Keratinocyte (primary cell): ENCODE measurements at regions not wholly inside any gene's neighbourhood (a gene's known extent, or its start where the extent isn't known, plus 50 kb on each side); places are given as distances from the start of the nearest gene placed in this dataset.
A peak's percentile ranks its signal among the peaks of the same experiment; 100 is the strongest.

Experiments used
- DNase-seq: peaks from one replicate; pipeline ENCODE4 v3.0.0-alpha.2; 2011; ENCODE audit warnings: low read depth, missing footprints, low spot score
- FAIRE-seq: peaks from 2 replicates; lab custom pipeline; 2011; peaks lifted over from hg19 to GRCh38; lab: Jason Lieb, UNC
- H2AFZ ChIP-seq: 2 replicates; pipeline ENCODE4 v1.6.0; 2012; ENCODE audit warnings: low read length, control low read depth, inconsistent platforms; ENCODE audit not compliant: control insufficient read depth
- H3K27ac ChIP-seq: 2 replicates; pipeline ENCODE4 v1.5.1; 2011; ENCODE audit warnings: low read length; ENCODE audit not compliant: control insufficient read depth, insufficient read depth
- H3K27me3 ChIP-seq: 3 replicates; pipeline ENCODE4 v1.6.0; 2011; ENCODE audit warnings: low read length; ENCODE audit not compliant: control insufficient read depth, insufficient read depth; ENCODE audit errors: extremely low read depth
- H3K36me3 ChIP-seq, 2 experiments: 2 replicates in 1 of 2; 3 replicates in 1 of 2; pipeline ENCODE4 v1.5.1; 2011; ENCODE audit warnings: low read length in 2 of 2, mild to moderate bottlenecking in 1 of 2; ENCODE audit not compliant: control insufficient read depth in 2 of 2, insufficient read depth in 2 of 2; ENCODE audit errors: extremely low read depth in 1 of 2
- H3K4me1 ChIP-seq: 3 replicates; pipeline ENCODE4 v1.5.1; 2011; ENCODE audit warnings: low read length; ENCODE audit not compliant: control insufficient read depth, insufficient read depth; ENCODE audit errors: extremely low read depth
- H3K4me2 ChIP-seq: 3 replicates; pipeline ENCODE4 v1.6.0; 2011; ENCODE audit warnings: low read depth, low read length; ENCODE audit not compliant: control insufficient read depth, insufficient read depth; ENCODE audit errors: extremely low read depth
- H3K4me3 ChIP-seq, 3 experiments: fragments of 200-600 bp in 1 of 3; sonication (generic) in 1 of 3; 2 replicates in 2 of 3; 3 replicates in 1 of 3; pipeline ENCODE4 v1.5.1; 2011 to 2016; ENCODE audit warnings: low read length in 3 of 3, mild to moderate bottlenecking in 3 of 3, control low read depth in 2 of 3, inconsistent platforms in 1 of 3, low read depth in 1 of 3, mixed read lengths in 1 of 3, mixed run types in 1 of 3, moderate library complexity in 1 of 3; ENCODE audit not compliant: control insufficient read depth in 2 of 3, insufficient read depth in 2 of 3; ENCODE audit errors: extremely low read depth in 1 of 3
- H3K79me2 ChIP-seq: 2 replicates; pipeline ENCODE4 v1.6.0; 2012; ENCODE audit warnings: low read length; ENCODE audit not compliant: control insufficient read depth, insufficient read depth
- H3K9ac ChIP-seq: 3 replicates; pipeline ENCODE4 v1.6.0; 2011; ENCODE audit warnings: low read length; ENCODE audit not compliant: control insufficient read depth, insufficient read depth; ENCODE audit errors: extremely low read depth
- H3K9me1 ChIP-seq: 3 replicates; pipeline ENCODE4 v1.6.0; 2011; ENCODE audit warnings: low read length; ENCODE audit not compliant: control insufficient read depth, insufficient read depth; ENCODE audit errors: extremely low read depth
- H3K9me3 ChIP-seq: 2 replicates; pipeline ENCODE4 v1.5.1; 2012; ENCODE audit warnings: low read depth, low read length; ENCODE audit not compliant: control insufficient read depth
- H4K20me1 ChIP-seq: 3 replicates; pipeline ENCODE4 v1.6.0; 2011; ENCODE audit warnings: low read length; ENCODE audit not compliant: control insufficient read depth, insufficient read depth; ENCODE audit errors: extremely low read depth
- CTCF ChIP-seq, 3 experiments: IDR thresholded peaks in 1 of 3; conservative IDR thresholded peaks in 1 of 3; optimal IDR thresholded peaks in 1 of 3; 2 replicates in 2 of 3; 3 replicates in 1 of 3; pipeline versions ENCODE3 to v1.5.1; 2011; ENCODE audit warnings: low read length in 3 of 3, mild to moderate bottlenecking in 3 of 3, moderate library complexity in 2 of 3, control low read depth in 1 of 3, inconsistent platforms in 1 of 3; ENCODE audit not compliant: insufficient read depth in 2 of 3; ENCODE audit errors: extremely low read depth in 1 of 3
- EZH2 ChIP-seq: IDR thresholded peaks from one replicate; pipeline ENCODE4 v1.6.1; 2012; ENCODE audit warnings: inconsistent platforms, mild to moderate bottlenecking, low read length, moderate library complexity
- dilution Hi-C: fragments of 300-500 bp; cut with MboI; formaldehyde crosslinking; loops from one replicate; pipeline ENCODE4 v1.7.0; 2020; ENCODE audit warnings: low sequenced_read_pairs; ENCODE audit not compliant: extremely low pct_ligation_motif_present

- no peak for DNase-seq
- Histone ChIP-seq H3K27ac (no peak overlapping the region), H3K9me1 (no peaks in the 10 kb centered on the region), H3K36me3 (no peaks in the 10 kb centered on the region), H3K4me2 (no peak overlapping the region), H3K4me1 (no peaks in the 10 kb centered on the region), H2AFZ (no peak overlapping the region), H3K4me3 (no peak overlapping the region), H3K9me3 (no peaks in the 10 kb centered on the region), H3K9ac (no peak overlapping the region), H3K79me2 (no peaks in the 10 kb centered on the region), H3K27me3 (no peaks in the 10 kb centered on the region), H4K20me1 (no peaks in the 10 kb centered on the region)
- no peak for FAIRE-seq
- TF ChIP-seq EZH2: no peak
- TF ChIP-seq CTCF (optimal IDR thresholded peaks at IDR 0.05 in 1 of 3, IDR thresholded peaks at IDR 0.05 in 1 of 3, conservative IDR thresholded peaks at IDR 0.05 in 1 of 3; ENCODE audit: extremely low read depth in 1 of 3, insufficient read depth in 2 of 3, low read length in 3 of 3): peak; percentile 15 to 43 (median 29)
- dilution Hi-C loops: no loop called here
Observed at GRCh38 chr2:106596844-106597243, 109.7 kb downstream of the CD8B2 start.

GRCh38 chr2:106599540-106599939, 112.4 kb downstream of the CD8B2 start:
- no peaks in the 10 kb centered on the region for H3K79me2 ChIP-seq
- H3K9ac ChIP-seq: no peak overlapping the region
- no peaks in the 10 kb centered on the region for H3K4me1 ChIP-seq
- dilution Hi-C loops: no loop called here
- H3K36me3 ChIP-seq: no peaks in the 10 kb centered on the region
- H3K9me3 ChIP-seq: no peaks in the 10 kb centered on the region
- H3K4me3 ChIP-seq: no peak overlapping the region
- H3K27ac ChIP-seq: no peak overlapping the region
- FAIRE-seq (no peak), DNase-seq (no peak)
- H2AFZ ChIP-seq: no peak overlapping the region
- H3K9me1 ChIP-seq: no peaks in the 10 kb centered on the region
- TF ChIP-seq EZH2 (no peak), CTCF (optimal IDR thresholded peaks at IDR 0.05 in 1 of 3, IDR thresholded peaks at IDR 0.05 in 1 of 3, conservative IDR thresholded peaks at IDR 0.05 in 1 of 3; ENCODE audit: extremely low read depth in 1 of 3, insufficient read depth in 2 of 3, low read length in 3 of 3) (no peak)
- no peaks in the 10 kb centered on the region for H4K20me1 ChIP-seq
- H3K4me2 ChIP-seq: no peak overlapping the region
- no peaks in the 10 kb centered on the region for H3K27me3 ChIP-seq
